Uterus (tissue), 3 donors: ENCODE measurements at regions not wholly inside any gene's neighbourhood (a gene's known extent, or its start where the extent isn't known, plus 50 kb on each side); places are given as distances from the start of the nearest gene placed in this dataset.

ENCODE experiments used
- DNase-seq, 2 donors: peaks; one replicate each; pipeline ENCODE4 v3.0.0-alpha.2; 2019 to 2020
- H3K27ac ChIP-seq, 2 donors: fragments of 200-600 bp; sonication (generic); 1 replicate in 1 of 2; 2 replicates in 1 of 2; pipeline ENCODE4 v1.5.1; 2016 to 2018
- H3K27me3 ChIP-seq, 2 donors: fragments of 200-600 bp; sonication (generic); one replicate each; pipeline ENCODE4 v1.5.1; 2018 to 2019; ENCODE audit warnings: control low read depth in 1 of 2
- H3K36me3 ChIP-seq, 2 donors: fragments of 200-600 bp; sonication (generic); one replicate each; pipeline ENCODE4 v1.5.1; 2019; ENCODE audit warnings: control low read depth in 1 of 2
- H3K4me1 ChIP-seq, 2 donors: fragments of 200-600 bp; sonication (generic); one replicate each; pipeline ENCODE4 v1.5.1; 2018 to 2019; ENCODE audit warnings: control low read depth in 1 of 2
- H3K4me3 ChIP-seq, 2 donors: fragments of 200-600 bp; sonication (generic); 1 replicate in 1 of 2; 2 replicates in 1 of 2; pipeline ENCODE4 v1.5.1; 2018 to 2019; ENCODE audit warnings: mild to moderate bottlenecking in 1 of 2
- H3K9me3 ChIP-seq, 2 donors: fragments of 200-600 bp; sonication (generic); one replicate each; pipeline ENCODE4 v1.5.1; 2019; ENCODE audit warnings: control low read depth in 1 of 2
- POLR2A ChIP-seq, 2 donors: fragments of 450-650 bp; IDR thresholded peaks; one replicate each; pipeline ENCODE4 v1.6.1; 2016; ENCODE audit warnings: antibody characterized with exemption in 2 of 2, mild to moderate bottlenecking in 1 of 2, moderate library complexity in 1 of 2
- intact Hi-C: fragments of 100-400 bp; cut with DNase I; formaldehyde crosslinking; loops from one replicate; pipeline ENCODE4 v1.15.1; 2023; ENCODE audit warnings: low total_unique reads
- TF ChIP-seq, protein P1 (sequence below), 4 experiments: fragments of 200-600 bp in 2 of 4; fragments of 450-650 bp in 2 of 4; sonication (generic) in 2 of 4; IDR thresholded peaks; one replicate each; pipeline ENCODE4 v1.5.1; 2016 to 2019; ENCODE audit warnings: antibody characterized with exemption in 4 of 4, mild to moderate bottlenecking in 2 of 4, moderate library complexity in 1 of 4
- donor health status: DM: yes; HTN: yes; CAD: no.

DNA sequence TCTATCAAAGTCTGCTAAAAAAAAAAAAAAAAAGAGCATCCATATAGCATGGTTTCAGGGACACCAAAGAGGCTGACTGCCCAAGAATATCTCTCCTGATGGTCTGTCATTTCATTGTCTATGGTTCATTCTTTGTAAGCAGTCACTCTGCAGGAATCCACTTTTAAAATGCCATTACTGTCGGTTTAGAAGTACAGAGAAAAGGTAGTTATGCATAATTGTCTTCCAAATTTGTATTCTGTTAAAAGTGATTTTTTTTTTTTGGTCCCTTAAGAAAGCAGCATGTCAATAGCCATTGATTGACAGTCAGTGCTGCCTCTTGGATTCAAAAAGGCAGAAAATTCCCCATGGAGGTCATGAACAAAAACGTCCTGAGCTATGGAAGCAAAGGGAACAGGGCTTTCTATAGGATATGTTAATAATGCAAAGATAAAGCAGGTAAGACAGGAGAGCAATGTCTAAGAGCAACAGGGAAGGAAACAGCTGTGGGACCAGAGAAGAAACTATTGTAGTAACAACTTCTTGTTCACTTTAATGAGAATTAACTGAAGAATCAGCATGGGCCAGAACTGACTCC is 245.8 kb downstream of the TMX3 start:
- Histone ChIP-seq H3K36me3 (no peaks in the 10 kb centered on the region), H3K4me1 (no peaks in the 10 kb centered on the region), H3K9me3 (no peaks in the 10 kb centered on the region), H3K4me3 (no peak overlapping the region), H3K27ac (no peak overlapping the region), H3K27me3 (no peaks in the 10 kb centered on the region)
- intact Hi-C loops, result no loop called here
- TF ChIP-seq, protein P1, sequence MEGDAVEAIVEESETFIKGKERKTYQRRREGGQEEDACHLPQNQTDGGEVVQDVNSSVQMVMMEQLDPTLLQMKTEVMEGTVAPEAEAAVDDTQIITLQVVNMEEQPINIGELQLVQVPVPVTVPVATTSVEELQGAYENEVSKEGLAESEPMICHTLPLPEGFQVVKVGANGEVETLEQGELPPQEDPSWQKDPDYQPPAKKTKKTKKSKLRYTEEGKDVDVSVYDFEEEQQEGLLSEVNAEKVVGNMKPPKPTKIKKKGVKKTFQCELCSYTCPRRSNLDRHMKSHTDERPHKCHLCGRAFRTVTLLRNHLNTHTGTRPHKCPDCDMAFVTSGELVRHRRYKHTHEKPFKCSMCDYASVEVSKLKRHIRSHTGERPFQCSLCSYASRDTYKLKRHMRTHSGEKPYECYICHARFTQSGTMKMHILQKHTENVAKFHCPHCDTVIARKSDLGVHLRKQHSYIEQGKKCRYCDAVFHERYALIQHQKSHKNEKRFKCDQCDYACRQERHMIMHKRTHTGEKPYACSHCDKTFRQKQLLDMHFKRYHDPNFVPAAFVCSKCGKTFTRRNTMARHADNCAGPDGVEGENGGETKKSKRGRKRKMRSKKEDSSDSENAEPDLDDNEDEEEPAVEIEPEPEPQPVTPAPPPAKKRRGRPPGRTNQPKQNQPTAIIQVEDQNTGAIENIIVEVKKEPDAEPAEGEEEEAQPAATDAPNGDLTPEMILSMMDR (IDR thresholded peaks at IDR 0.05), result no peak
- no peak for TF ChIP-seq POLR2A (IDR thresholded peaks at IDR 0.05)
- DNase-seq, result no peak

DNA sequence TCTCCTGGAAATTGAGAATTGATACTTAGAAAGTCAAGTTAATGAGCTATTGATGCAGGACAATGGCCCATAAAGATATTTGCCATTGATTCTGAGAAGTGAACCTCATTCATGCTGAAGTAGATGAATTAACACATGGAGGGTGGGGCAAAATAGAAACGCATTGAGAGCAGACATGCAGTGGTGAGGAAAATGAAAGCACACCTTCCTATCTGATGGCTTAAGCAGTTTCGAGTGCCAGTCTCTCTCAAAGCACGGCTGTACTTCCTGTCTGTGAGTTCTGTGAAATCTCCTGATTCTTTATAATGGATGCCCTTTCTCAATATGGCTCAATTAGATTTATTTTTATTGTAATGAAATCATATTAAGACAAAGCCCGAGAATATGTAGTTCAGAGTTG is 247.0 kb downstream of the TMX3 start:
- H3K27me3 ChIP-seq, result no peaks in the 10 kb centered on the region
- H3K27ac ChIP-seq, result no peak overlapping the region
- no peak overlapping the region for H3K4me3 ChIP-seq
- no peak for TF ChIP-seq POLR2A (IDR thresholded peaks at IDR 0.05)
- TF ChIP-seq, protein P1 (IDR thresholded peaks at IDR 0.05), result no peak
- H3K9me3 ChIP-seq, result no peaks in the 10 kb centered on the region
- DNase-seq, result no peak
- H3K36me3 ChIP-seq, result no peaks in the 10 kb centered on the region
- H3K4me1 ChIP-seq, result no peaks in the 10 kb centered on the region
- intact Hi-C loops, result no loop called here

DNA sequence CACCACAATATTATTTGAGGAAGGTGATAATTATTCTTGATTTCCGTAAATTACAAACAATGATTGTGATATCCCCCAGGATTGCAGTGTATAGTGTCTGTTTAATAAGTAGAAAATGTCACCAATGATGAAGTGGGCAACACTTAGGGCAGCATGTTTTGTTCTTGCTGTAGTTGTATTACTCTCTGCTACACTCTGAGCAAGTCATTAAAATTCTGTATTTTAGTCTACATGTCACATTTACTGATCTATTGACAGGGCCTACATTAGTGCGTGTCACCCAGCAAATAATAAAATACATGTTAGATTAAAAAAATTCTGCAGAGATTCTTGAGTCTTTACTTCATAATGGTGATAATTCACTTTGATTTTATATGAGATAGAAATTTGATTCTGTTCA is 247.6 kb downstream of the TMX3 start:
- no peaks in the 10 kb centered on the region for H3K9me3 ChIP-seq
- H3K36me3 ChIP-seq, result no peaks in the 10 kb centered on the region
- no peak for TF ChIP-seq POLR2A (IDR thresholded peaks at IDR 0.05)
- TF ChIP-seq, protein P1 (IDR thresholded peaks at IDR 0.05), result no peak
- intact Hi-C loops, result no loop called here
- H3K4me3 ChIP-seq, result no peak overlapping the region
- H3K27ac ChIP-seq, result no peak overlapping the region
- H3K4me1 ChIP-seq, result no peaks in the 10 kb centered on the region
- no peak for DNase-seq
- no peaks in the 10 kb centered on the region for H3K27me3 ChIP-seq

DNA sequence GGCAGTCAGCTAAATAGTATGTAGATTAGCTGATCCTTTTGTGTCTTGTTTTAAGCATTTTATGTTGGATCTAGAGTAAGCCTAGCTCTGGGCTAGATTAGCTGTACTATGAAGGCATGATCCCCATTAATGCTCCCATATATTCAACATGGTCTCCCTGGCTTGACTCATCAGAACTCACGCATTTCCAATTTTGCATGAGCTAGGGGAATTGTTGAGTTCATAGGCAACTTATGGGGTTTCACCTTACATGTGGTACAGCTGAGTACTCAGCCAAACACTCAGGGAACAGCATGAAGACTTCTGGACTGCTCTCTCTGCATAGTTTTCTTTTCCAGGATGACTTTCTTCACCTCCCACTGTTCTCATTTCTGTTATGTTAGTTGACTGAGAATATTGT is 248.2 kb downstream of the TMX3 start:
- Histone ChIP-seq H3K36me3 (no peaks in the 10 kb centered on the region), H3K27me3 (no peaks in the 10 kb centered on the region), H3K9me3 (no peaks in the 10 kb centered on the region), H3K4me1 (no peaks in the 10 kb centered on the region), H3K27ac (no peak overlapping the region), H3K4me3 (no peak overlapping the region)
- DNase-seq, result no peak
- no peak for TF ChIP-seq POLR2A (IDR thresholded peaks at IDR 0.05)
- TF ChIP-seq, protein P1 (IDR thresholded peaks at IDR 0.05), result no peak
- intact Hi-C loops, result no loop called here

DNA sequence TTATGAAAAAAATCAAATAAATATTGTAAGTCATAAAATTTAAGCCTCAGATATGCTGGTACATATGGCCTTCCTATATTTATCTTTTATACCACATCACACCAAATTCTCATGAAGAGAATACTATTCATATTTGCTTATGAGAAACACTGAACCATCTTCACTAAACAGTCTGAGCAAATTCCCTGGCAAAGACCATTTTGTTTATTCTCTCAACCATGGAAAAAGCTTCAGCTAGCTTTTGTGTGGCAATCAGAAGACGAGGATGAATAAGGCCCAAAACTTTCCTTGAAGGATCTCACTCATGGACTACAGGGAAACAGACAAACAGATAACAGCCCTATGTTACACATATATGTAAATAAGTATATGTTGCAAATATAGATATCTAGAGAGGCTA is 252.1 kb downstream of the TMX3 start:
- DNase-seq, result no peak
- H3K36me3 ChIP-seq, result no peaks in the 10 kb centered on the region
- no peaks in the 10 kb centered on the region for H3K9me3 ChIP-seq
- H3K27ac ChIP-seq, result no peak overlapping the region
- no peak overlapping the region for H3K4me3 ChIP-seq
- TF ChIP-seq, protein P1 (IDR thresholded peaks at IDR 0.05), result no peak
- no peak for TF ChIP-seq POLR2A (IDR thresholded peaks at IDR 0.05)
- H3K4me1 ChIP-seq, result no peaks in the 10 kb centered on the region
- intact Hi-C loops, result no loop called here
- no peaks in the 10 kb centered on the region for H3K27me3 ChIP-seq
